ENCODE measurements at regions not wholly inside any gene's neighbourhood (a gene's known extent, or its start where the extent isn't known, plus 50 kb on each side); places are given as distances from the start of the nearest gene placed in this dataset.

- no peak for TF ChIP-seq POLR2A (IDR thresholded peaks at IDR 0.05)
- TF ChIP-seq, protein P1, sequence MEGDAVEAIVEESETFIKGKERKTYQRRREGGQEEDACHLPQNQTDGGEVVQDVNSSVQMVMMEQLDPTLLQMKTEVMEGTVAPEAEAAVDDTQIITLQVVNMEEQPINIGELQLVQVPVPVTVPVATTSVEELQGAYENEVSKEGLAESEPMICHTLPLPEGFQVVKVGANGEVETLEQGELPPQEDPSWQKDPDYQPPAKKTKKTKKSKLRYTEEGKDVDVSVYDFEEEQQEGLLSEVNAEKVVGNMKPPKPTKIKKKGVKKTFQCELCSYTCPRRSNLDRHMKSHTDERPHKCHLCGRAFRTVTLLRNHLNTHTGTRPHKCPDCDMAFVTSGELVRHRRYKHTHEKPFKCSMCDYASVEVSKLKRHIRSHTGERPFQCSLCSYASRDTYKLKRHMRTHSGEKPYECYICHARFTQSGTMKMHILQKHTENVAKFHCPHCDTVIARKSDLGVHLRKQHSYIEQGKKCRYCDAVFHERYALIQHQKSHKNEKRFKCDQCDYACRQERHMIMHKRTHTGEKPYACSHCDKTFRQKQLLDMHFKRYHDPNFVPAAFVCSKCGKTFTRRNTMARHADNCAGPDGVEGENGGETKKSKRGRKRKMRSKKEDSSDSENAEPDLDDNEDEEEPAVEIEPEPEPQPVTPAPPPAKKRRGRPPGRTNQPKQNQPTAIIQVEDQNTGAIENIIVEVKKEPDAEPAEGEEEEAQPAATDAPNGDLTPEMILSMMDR (IDR thresholded peaks at IDR 0.05) = no peak
Observed at GRCh38 chr19:29342721-29343120, 129.8 kb upstream of the UQCRFS1 start.
